ENCODE measurements at regions not wholly inside any gene's neighbourhood (a gene's known extent, or its start where the extent isn't known, plus 50 kb on each side); places are given as distances from the start of the nearest gene placed in this dataset.

DNA sequence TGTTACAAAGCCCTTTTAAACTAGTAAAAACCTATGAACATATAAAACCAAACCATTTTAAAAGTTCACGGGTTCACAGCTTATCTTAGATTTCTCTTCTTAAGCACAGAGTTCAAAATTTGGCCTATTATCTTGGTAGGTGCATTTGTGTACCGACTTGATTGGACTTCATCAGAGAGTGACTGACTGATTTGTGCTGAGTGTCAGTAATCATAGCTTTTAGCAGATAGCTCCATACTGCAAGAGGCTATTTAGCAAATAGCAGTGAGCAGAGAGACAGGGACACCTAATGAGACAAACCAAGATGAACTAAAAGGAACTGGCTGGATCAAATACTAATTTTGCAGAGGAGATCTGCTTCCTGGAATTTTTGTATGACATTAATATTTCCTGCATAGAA is 274.5 kb downstream of the PRR16 start:
- TF ChIP-seq, protein P1, sequence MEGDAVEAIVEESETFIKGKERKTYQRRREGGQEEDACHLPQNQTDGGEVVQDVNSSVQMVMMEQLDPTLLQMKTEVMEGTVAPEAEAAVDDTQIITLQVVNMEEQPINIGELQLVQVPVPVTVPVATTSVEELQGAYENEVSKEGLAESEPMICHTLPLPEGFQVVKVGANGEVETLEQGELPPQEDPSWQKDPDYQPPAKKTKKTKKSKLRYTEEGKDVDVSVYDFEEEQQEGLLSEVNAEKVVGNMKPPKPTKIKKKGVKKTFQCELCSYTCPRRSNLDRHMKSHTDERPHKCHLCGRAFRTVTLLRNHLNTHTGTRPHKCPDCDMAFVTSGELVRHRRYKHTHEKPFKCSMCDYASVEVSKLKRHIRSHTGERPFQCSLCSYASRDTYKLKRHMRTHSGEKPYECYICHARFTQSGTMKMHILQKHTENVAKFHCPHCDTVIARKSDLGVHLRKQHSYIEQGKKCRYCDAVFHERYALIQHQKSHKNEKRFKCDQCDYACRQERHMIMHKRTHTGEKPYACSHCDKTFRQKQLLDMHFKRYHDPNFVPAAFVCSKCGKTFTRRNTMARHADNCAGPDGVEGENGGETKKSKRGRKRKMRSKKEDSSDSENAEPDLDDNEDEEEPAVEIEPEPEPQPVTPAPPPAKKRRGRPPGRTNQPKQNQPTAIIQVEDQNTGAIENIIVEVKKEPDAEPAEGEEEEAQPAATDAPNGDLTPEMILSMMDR (IDR thresholded peaks at IDR 0.05), result no peak
- no peak for TF ChIP-seq POLR2A (IDR thresholded peaks at IDR 0.05)

All from lower leg skin (tissue), 3 donors.